ENCODE measurements at regions not wholly inside any gene's neighbourhood (a gene's known extent, or its start where the extent isn't known, plus 50 kb on each side); places are given as distances from the start of the nearest gene placed in this dataset.

DNA sequence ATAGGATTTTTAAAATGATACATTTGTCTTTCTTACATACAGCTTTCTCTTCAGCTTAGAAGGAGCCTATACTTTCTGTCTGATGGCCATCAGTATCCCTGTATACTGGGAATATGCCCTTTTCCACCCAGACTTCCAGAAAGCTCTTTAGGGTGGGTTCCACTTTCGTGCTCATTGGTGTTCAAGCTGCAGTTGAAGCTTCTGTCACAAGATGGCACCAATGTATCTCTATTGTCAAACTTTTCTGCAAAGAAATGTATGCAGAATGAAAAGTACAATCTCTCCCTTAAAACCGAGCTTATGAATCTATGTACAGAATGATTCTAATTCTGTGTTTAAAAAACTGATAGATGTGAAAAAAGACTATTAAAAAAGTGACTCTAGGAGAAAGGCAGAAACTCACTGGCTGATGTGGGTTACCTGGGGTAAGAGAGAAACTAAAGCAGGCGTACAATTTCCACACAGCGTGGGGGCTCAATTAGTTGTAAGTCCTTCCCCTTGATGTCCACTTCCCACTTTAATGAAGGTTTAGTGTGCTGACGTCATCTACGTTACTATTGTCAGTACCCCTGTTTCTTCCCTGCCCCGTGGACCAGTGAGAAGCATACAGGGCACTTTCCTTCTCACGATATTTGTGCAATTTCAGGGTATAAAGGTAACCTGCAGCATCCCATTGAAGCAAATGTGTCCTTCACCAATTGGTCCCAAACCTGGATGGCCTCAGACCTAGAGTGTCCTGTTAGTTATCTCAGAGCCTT, 57.3 kb upstream of the TCEAL2 start:
- TF ChIP-seq CTCF (IDR thresholded peaks at IDR 0.05; ENCODE audit: insufficient read depth, low read length, poor library complexity, severe bottlenecking), result peak; percentile 49
- no peak overlapping the region for H3K4me3 ChIP-seq (ENCODE audit: low read depth, low read length)
- H3K36me3 ChIP-seq (ENCODE audit: control insufficient read depth, insufficient read depth, low read length), result no peaks in the 10 kb centered on the region
- no peaks in the 10 kb centered on the region for H3K27me3 ChIP-seq (ENCODE audit: control insufficient read depth, insufficient read depth, low read length)
- no peak for DNase-seq (ENCODE audit: low read depth)

DNA sequence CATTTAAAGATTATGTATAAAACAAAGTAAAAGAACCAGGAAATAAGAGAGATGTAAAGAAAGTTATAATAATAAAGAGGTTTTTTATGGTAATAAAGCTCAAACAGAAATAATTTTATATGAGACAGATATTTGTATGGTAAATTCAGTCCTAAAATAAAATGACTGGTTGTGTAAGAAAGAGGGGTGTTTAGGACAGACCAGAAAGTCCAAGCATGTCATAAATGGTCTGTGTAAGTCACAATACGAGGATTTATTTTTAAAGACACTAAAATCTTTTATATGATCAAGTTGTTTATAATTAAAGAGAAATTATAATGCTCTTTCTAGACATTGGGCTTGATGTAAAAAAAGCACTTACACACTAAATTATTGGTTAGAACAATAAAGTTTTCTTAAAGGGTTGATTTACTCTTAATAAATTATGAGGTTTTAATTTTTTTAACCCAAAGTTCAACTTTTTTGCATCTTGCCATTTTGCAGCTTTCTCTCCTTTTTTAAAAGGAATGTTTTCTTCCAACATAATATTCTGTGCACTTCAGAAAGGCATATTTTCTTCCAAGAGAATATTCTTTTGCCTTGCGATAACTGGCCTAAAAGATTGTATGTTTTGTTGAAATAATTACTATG, 61.9 kb upstream of the TCEAL2 start:
- Histone ChIP-seq H3K4me3 (ENCODE audit: low read depth, low read length) (no peak overlapping the region), H3K36me3 (ENCODE audit: control insufficient read depth, insufficient read depth, low read length) (no peaks in the 10 kb centered on the region), H3K27me3 (ENCODE audit: control insufficient read depth, insufficient read depth, low read length) (no peaks in the 10 kb centered on the region)
- no peak for TF ChIP-seq CTCF (IDR thresholded peaks at IDR 0.05; ENCODE audit: insufficient read depth, low read length, poor library complexity, severe bottlenecking)
- no peak for DNase-seq (ENCODE audit: low read depth)

- no peak overlapping the region for H3K4me3 ChIP-seq (ENCODE audit: low read depth, low read length)
- DNase-seq (ENCODE audit: low read depth), result no peak
- no peaks in the 10 kb centered on the region for H3K36me3 ChIP-seq (ENCODE audit: control insufficient read depth, insufficient read depth, low read length)
- TF ChIP-seq CTCF (IDR thresholded peaks at IDR 0.05; ENCODE audit: insufficient read depth, low read length, poor library complexity, severe bottlenecking), result no peak
- no peaks in the 10 kb centered on the region for H3K27me3 ChIP-seq (ENCODE audit: control insufficient read depth, insufficient read depth, low read length)
Measured at GRCh38 chrX:102044496-102044895, 81.0 kb upstream of the TCEAL2 start.

DNA sequence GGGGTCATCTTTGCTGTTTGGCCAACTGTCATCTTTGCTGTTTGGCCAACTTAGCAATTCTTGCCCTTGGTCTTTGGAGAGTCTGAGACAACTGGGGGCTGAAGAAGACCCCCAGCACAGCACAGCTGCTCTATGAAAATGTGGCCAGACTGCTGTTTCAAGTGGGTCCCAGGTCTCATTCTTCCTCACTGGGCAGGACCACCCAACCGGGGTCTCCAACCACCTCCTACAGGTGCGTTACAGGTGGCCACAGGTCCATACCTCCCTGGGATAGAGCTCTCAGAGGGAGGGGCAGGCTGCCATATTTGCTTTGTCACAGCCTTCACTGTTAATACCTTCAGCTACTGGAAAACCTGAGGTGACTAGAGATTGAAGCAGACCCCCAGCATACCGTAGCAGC, 82.1 kb upstream of the TCEAL2 start:
- DNase-seq (ENCODE audit: low read depth), result no peak
- no peaks in the 10 kb centered on the region for H3K36me3 ChIP-seq (ENCODE audit: control insufficient read depth, insufficient read depth, low read length)
- no peak for TF ChIP-seq CTCF (IDR thresholded peaks at IDR 0.05; ENCODE audit: insufficient read depth, low read length, poor library complexity, severe bottlenecking)
- H3K4me3 ChIP-seq (ENCODE audit: low read depth, low read length), result no peak overlapping the region
- no peaks in the 10 kb centered on the region for H3K27me3 ChIP-seq (ENCODE audit: control insufficient read depth, insufficient read depth, low read length)

- Histone ChIP-seq H3K27me3 (ENCODE audit: control insufficient read depth, insufficient read depth, low read length) (no peaks in the 10 kb centered on the region), H3K36me3 (ENCODE audit: control insufficient read depth, insufficient read depth, low read length) (no peaks in the 10 kb centered on the region), H3K4me3 (ENCODE audit: low read depth, low read length) (no peak overlapping the region)
- TF ChIP-seq CTCF (IDR thresholded peaks at IDR 0.05; ENCODE audit: insufficient read depth, low read length, poor library complexity, severe bottlenecking), result no peak
- DNase-seq (ENCODE audit: low read depth), result no peak
Measured at GRCh38 chrX:102042372-102043325, 82.8 kb upstream of the TCEAL2 start.

Data from kidney epithelial cell (primary cell).